ENCODE measurements at regions not wholly inside any gene's neighbourhood (a gene's known extent, or its start where the extent isn't known, plus 50 kb on each side); places are given as distances from the start of the nearest gene placed in this dataset.

DNA sequence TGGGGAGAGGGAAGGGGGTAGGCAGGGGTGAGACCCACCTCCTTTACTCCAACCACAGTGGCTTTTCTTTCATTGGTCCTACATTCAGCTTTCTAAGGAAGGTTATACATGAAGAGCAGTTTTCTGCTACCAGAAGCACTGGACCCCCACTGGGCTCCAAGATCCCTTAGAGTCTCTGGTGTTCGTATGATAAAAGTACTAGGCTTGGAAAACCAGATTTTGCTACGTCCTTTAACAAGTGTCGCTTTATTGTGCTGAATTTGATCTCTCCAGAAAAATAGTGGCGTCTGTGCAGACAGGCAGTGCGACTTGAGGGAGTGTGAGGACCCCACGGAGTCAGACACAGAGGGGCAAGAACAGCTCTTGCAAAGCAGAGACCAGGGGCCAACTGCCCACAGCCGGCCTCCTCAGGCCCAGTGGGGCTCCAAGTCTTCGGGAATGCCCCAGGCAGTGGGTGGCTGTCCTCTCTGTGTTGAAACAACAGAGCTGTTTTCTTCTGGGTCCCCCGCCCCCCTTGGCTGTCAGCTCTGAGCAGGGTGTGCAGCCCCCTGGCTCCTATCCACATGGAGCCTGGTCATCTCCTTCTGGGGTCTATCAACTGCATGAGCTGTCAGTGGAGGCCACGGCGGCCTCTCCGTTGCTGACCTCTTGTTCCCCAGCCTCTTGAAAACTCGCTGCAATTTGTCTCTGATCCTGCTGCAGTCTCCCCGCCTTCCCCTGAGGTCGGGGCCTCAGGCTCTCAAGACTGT is 333.2 kb downstream of the RPS24 start:
- no peak for DNase-seq (ENCODE audit: low spot score)

DNA sequence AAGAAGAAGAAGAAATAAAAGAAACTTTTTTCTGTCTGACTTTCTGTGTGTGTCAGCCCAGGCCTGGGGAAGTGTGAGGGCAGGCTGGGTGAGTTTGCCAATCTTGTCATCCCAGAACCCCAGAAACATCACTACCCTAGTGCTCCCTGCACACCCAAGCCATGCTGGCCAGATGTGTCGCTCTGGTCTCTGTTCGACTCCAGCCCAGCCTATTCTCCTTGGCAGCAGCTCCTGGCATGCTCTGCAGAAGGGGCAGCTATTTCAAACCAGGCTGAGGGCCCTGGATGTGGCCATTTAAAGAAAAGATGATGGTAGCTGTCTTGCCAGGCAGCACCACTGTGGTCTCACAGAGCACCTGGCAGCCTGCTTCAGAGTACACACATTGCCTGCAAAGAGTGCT is 334.1 kb downstream of the RPS24 start:
- DNase-seq (ENCODE audit: low spot score) = no peak

DNA sequence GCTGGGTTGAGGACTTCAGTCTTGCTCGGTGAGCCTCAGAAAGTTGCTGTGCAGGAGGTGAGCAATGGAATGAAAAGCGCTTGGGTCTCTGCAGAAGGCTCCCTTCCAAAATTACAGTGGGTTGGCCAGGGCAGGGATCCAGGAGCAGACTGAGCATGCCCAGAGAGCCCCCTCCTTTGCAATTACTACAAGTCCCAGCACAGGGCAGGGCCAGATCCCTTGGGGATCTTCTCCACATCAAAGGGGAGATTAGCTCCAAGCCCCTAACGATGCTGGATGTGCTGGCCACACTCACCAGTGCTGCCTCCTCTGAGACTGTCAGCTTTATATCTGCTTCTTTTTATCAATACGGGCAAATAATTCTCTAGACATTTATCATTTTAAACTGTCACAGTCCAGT is 337.5 kb downstream of the RPS24 start:
- DNase-seq (ENCODE audit: low spot score) = no peak

DNA sequence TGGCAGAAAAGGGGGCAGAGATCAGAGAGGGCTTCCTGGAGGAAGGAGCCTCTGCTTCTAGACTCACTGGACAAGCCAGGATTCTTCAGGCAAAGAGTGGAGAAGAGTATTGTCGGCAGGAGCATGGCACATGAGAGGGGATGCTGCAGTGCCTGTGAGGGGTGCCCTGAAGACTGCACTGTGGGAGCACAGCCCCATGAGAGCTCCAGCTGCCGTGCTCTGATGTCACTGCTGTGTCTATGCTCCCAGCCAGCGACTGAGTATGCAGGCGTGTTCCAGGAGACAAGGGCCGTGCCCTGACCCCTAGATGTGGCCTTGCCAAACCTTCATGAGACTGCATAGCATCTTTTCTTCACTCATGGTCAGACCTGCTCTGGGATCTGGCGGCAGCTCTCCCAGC is 339.1 kb downstream of the RPS24 start:
- DNase-seq (ENCODE audit: low spot score) = no peak

DNA sequence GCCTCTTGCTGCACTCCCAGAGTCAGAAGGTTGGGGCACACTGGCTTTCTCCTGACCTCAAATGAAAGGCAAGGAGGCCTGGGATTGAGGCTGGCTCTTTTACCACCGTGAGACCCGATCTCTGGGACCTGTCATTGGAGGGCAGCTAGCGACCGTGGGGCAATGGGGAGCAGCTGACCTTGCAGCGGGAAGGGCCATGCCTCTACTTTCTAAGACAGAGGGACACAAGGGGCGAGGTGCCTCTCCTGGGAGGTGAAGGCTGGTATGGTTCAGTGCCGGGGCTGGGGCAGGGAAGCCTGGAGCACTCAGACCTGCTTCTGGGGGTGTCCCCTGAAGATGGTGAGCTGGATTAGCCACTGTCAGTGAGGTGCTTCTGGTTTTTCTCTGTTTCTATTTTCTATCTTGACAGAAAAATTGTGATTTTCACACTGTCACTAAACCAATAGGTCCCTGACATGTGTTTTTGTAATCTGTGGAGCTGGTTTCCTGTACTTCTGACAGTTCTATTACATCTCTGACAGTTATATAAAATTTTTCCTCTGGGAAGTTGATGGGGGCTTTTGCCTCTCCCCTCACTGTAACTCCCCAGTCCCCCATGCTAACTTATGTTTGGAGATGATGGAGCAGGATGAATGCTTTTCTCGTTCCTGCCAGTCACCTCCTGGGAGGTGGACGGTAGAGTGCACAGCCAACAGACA is 340.8 kb downstream of the RPS24 start:
- no peak for DNase-seq (ENCODE audit: low spot score)

DNA sequence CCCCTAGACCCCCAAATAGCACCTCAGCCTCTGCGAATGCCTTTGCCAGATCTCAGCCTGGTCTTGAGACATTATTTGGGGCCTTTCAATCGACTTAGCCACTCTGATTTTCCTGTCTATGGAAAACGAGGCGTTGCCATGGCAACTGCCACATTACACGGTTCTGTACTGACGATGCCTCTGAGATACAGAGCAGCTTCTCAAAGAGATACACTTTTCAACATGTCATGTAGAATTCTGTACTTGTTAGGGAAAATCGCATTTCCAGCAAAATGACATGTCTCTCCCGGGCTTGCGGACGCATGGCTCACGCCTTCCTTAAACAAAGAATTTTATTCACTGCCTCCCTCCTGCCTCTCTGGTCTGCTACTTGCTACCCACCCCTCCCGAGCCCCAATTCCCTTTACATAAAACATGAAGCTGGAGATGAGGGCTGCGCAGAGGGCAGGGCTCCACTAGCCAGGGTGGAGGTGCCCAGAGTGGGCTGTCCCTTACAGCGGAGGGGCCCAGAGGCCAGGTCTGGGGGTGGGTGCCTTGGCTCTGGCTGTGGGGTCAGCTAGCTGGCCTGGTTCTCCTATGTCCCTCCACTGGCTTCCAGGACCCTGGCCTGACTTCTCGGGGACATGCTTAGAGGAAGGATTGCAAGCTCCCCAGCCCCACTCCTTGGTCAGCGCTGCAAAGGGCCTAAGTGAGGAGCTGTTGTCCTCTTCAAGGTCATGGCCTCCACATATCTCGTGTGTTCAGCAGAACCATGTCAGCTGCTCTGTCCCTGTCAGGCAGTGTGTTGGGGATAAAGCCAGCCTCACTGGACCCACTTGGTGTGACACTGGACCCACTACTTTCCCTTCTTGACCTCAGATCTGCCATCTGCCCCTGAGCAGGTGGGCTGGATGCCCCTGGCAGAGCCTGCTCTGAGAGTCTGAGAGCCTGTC is 342.5 kb downstream of the RPS24 start:
- DNase-seq (ENCODE audit: low spot score) = no peak

DNA sequence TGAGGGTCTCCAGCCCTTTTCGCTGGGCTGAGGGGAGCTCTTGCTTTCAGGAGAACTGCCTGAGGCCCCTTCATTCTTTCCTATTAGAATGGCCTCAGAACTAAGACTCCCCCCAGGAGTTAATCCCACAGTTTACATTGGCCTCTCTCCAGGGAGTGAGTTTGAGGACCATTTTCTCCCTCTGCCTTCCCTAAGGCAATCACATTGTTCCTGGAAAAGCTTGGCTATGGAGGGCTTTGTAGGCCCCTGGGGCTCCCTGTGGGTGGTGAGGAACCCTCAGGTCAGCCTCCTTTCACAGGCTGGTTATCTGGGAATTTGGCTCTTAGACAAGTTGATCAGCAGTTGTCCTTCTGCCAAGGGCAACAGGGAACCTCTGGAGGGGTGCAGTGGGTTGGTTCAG is 343.7 kb downstream of the RPS24 start:
- no peak for DNase-seq (ENCODE audit: low spot score)

DNA sequence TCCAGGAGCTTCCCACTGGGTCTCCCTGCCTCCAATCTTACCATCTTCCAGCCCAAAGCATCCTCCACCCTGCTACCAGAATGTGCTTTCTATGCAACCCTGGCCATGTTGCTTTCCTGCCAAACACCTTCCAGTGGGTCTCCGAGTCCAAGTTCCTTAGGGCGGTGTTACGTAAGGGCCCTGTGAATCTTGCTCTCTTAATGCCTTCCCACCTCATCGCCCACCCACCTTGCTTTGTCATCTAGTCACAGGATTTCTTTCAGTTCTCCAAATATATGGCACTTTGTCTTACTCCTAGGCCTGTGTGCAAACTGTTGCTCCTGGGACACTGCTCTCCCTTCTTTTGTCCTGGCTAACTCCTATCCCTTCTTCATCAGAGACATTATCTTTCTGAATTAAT is 344.5 kb downstream of the RPS24 start:
- no peak for DNase-seq (ENCODE audit: low spot score)

DNA sequence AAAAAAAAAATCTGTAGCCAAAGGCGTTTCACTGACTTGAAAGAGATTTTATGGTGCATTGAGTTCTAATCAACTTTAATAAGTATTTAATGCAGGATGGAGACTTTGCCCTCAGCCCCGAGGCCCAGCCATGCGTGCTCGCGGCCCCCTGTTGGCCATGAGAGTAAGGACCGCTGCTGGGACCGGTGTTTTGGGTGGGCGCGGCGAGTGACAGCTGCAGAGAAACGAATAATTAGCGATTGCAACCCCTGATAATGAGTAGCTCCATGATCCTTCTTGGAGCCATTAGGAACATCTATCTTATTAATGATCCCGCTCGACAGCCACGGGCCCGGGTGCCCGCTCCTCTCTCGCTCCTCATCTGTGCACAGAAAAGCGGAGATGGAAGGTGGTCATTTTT is 347.4 kb downstream of the RPS24 start:
- no peak for DNase-seq (ENCODE audit: low spot score)

DNA sequence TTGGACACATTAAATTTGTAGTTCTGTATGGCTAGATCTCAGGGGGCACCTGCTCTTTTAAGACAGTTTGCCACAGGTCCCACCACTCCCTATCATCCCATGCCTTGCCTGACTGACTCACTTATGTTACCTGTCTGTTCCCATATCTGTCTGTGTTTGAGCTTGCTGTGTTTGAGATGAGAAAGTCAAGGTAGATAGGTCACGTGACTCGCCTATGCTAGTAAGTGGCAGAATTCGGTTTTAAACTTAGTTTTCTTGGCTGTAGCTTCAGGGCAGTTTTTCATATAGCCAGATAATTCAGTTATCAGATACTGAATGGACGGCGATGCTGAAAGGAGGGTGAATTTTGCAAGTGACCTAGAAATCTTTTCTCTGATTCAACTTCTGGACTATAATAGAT is 348.4 kb downstream of the RPS24 start:
- DNase-seq (ENCODE audit: low spot score) = no peak

DNA sequence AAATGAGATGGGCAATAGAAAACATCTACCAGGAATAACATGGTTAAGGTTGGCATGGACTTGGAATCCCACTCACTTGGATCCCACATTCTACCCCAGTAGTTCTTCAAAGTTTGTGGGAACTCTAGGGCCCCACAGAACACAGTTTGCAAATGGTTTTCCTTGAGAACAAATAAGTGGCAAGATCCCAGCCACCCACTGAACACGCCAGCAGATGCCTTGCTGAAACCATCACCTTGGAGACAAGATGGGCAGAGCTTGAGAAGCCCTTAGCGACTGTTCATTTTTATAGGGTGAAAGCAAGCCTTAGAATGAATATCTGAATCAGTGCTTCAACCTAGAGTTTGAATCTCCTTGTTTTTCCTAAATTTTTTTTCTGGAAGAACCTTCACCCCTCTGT is 349.1 kb downstream of the RPS24 start:
- DNase-seq (ENCODE audit: low spot score) = no peak

DNA sequence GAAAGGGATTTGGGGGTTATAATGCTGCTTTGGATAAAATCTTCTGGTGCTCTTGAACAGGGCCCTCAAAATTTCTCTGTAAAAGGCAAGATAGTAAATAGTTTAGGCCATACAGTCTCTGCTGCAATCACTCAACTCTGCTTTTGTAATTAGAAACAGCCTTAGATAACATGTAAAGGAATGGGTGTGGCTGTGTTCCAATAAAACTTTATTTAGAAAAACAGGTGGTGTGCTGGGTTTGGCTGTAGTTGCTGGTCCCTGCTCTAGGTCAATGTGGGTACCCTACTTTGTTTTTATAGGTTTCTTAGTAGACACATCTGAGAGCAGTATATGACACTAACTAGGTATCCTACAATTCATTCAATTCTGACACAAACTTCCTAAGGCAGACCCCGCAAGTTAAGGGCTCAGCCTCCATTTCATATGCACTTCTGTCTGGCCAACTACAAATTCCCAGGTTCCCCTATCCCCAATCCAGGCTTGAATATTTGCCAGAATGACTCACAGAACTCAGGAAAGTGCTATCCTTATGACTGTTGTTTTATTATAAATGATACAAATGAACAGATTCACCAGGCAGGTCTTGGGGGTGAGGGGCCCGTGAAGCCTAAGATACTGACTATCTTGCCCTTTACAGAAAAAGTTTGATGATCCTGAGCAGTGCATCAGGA is 349.9 kb downstream of the RPS24 start:
- no peak for DNase-seq (ENCODE audit: low spot score)

DNA sequence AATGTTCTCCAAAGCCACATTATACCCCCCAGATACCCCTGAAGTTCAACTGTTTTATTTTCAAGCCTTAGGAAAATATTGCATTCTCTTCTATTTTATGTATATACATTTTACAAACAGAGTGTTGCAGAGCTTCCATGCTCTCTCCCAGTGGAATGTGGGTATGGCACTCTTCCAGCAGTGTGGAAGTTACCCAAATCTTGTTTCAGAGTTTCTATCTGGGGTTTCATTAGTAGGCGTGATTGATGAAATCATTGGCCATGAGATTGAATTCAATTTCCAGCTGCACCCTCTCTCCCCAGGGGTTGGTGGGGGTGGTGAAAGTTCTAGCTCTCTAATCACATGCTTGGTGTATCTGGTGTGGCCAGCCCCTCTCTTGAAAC is 350.4 kb downstream of the RPS24 start:
- no peak for DNase-seq (ENCODE audit: low spot score)

DNA sequence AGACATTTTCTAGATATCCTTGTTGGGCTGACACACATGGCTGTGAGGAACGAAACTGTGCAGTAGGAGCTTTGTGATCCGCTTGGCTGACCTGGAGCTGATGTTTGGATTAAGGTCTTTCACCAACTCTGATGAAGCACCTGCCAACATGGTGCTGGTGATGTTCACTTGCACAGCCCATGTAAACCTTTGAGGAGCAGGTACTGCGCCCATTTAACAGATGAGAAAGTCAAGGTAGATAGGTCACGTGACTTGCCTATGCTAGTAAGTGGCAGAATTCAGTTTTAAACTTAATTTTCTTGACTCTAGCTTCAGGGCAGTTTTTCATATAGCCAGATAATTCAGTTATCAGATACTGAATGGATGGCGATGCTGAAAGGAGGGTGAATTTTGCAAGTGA is 351.9 kb downstream of the RPS24 start:
- no peak for DNase-seq (ENCODE audit: low spot score)

DNA sequence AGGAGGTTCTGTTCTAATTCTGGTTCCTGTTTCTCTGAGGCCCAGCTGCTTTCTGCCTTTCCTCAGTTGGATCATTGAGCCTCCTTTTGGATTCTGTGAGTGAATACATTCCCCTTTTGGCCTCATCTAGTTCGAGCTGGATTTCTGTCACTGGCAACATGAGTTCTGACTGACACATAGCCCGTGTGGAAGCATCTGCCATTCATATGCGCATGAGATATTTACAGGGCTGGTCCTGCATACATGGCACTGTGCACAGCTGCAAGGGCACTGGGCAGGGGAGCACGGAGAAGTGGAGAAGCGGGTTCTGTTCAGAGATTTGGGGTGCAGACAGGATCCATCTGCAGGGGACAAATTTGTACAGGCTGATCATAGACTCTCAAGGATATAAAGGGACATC is 352.8 kb downstream of the RPS24 start:
- DNase-seq (ENCODE audit: low spot score) = no peak

DNA sequence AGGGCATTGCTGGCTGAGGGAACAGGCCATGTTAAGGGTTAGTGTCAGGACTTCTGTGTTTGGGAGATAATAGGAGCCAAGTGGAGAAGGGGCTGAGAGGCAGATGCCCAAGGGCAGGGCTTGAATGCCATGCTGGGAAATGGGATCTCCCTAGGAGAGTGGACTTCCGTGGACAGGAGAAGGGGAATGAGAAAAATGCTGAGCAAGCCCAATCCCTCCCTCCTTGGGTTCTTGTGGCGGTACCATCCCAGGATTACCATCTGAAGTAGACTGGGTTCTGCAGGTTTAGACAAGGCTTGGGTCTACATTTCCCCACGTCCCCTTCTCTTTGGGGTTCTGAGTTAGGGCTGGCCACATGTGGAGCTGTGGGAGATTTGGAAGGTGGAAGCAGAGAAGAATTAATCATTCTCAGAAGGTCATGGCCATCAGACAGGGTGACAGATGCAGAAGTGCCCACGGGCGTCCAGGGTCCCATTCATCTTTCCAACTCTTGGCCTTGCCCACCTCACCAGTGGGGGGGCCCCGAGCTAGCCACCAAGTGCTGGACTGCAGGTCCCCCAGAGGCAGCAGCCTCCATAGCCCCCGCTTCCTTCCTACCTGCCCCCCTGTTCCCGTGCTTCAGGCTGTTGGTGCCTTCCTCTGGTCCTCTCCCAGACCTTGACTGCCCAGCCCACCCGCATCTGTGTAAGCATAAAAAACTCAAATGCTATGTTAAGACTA is 354.8 kb downstream of the RPS24 start:
- DNase-seq (ENCODE audit: low spot score) = no peak

DNA sequence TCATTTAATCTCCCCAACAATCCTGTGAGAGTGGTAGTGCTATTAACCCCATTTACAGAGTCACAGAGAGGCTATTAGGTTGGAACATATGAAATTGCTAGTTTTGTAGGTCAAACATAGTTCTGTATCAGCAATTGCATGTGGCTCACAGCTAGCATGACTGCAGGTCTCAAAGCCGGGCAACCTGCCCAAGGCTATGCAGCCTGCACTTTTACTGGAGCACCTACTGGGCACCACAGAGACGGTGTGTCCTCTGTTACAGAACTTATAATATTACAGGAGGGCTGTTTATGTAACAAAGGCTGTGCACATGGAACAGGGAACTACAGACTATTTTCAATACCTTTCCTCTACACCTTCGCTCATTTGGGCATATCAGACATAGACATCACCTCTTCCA is 355.8 kb downstream of the RPS24 start:
- no peak for DNase-seq (ENCODE audit: low spot score)

DNA sequence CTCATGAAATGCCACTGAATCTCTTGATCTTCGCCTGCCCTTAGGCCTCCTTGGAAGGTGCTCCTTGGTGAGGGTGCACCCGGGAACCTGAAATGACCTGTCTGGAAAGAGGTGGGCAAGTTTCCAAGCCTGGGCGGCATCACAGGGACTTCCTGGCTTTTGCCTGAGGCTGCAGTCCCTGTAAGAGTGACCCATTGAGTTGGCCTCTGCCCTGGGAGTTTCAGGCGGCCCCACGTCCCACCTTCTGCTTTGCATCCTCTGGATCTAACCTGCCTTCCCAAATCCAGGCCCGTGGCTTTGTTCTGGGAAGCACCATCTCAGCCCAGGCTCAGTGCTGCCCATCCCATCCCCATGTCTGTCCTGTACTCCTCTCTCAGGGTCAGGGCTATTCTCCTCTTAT is 356.4 kb downstream of the RPS24 start:
- DNase-seq (ENCODE audit: low spot score) = no peak

DNA sequence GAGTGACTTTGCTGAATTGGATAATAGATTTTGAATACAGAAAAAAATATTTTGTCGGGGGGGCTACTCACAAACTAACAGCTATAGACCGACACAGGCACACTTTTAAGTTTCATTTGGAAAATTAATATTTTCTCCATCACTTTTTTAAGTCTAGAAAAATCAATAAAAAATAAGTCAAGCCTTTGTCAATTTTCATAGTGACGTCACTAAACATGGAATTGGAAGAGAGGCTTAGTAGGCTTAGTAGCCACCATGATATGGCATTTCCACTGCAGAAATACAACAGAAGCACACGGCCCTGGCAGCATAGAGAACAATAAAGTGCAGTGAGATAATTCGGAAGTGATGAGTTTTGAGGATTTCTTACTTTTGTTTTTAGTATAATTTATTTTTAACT is 357.2 kb downstream of the RPS24 start:
- DNase-seq (ENCODE audit: low spot score) = no peak

DNA sequence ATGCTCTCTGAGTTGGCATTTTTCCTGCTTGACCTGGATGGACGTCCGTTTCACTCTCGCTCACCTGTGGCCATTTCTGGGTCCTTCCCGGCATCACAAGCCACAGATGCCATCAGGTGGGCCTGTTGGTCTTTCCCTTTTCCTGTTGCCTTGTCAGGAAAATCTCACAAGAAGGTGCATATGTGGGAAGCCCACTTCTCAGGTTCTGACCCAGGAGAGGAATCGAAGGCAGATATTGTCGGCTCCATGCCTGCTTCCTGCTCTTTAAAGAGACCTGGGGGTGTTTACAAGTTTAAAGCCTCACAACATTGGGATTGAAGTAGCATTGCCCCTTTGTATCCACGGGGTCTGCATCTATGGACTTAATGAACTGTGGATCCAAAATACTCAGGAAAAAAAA is 357.9 kb downstream of the RPS24 start:
- no peak for DNase-seq (ENCODE audit: low spot score)

DNA sequence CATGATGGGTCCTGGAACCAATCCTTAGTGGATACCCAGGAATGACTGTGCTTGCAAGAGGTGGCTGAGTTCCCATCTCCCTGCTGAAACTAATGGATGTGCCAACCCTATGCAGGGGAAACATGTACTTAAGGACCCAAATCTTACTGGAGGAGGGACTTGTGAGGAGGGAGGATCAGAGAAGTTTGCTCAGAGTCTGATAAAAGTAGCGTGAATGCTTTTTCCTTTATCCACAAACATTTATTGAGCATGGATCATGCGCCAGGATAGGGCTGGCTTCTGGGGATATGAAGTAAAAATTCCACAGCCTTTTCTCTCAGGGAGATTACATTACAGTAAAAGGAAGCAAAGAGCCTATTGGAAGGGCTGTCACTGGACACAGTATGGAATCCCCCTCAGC is 358.5 kb downstream of the RPS24 start:
- DNase-seq (ENCODE audit: low spot score) = no peak

DNA sequence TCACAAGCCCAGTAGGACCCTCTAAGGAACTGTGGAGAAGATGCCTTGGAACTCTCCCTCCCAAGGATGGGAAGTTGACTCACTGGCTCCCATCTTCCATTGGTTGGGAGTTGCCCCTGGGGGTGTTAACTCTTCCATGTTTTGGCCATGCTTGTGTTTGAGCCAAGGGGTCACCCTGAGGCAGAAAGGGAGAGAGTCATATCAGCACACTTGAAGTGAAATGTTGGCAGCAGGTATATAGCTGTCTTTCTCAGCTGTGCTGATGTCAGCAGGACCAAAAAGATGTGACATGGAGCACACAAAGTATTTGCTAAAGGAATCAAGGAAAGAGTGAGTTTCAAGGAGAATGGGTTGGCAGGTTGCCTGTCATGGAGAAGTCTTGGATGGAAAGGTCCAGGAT is 359.4 kb downstream of the RPS24 start:
- DNase-seq (ENCODE audit: low spot score) = no peak

Measured in AG08395 (cell line).